ENCODE measurements at regions not wholly inside any gene's neighbourhood (a gene's known extent, or its start where the extent isn't known, plus 50 kb on each side); places are given as distances from the start of the nearest gene placed in this dataset.

DNA sequence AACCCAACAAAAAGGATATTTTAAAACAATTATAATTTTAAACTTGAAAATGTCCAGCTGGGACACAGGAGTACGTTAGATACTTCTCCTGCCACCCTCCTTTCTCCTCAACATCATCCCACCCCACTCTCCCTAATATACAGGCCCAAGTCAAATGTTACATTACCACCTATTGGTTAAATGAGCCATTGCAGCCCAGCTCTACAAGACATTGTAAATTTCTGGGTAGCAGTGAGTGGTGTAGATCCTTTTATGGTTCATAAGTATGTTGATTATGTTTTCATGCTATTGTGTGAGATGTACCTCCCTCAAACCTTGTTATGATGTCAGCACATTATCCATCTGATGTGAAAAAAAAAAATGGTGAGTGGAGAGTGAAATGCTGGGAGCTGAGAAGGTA is 187.1 kb upstream of the BCOR start:
- H3K36me3 ChIP-seq (ENCODE audit: insufficient read depth, low read length) = no peaks in the 10 kb centered on the region
- H3K27ac ChIP-seq (ENCODE audit: low read length) = no peak overlapping the region
- H3K4me1 ChIP-seq (ENCODE audit: insufficient read depth, low read length) = peaks cover 13% of the 10 kb centered on the region
- no peaks in the 10 kb centered on the region for H3K79me2 ChIP-seq (ENCODE audit: insufficient read depth, low read length)
- DNase-seq (no peak), ATAC-seq (ENCODE audit: insufficient read depth, low read depth) (no peak)
- no peaks in the 10 kb centered on the region for H4K20me1 ChIP-seq (ENCODE audit: insufficient read depth, low read length)
- H3K9ac ChIP-seq (ENCODE audit: low read depth, low read length) = no peak overlapping the region
- H2AFZ ChIP-seq (ENCODE audit: low read depth, low read length) = no peak overlapping the region
- TF ChIP-seq EZH2 (IDR thresholded peaks at IDR 0.05; ENCODE audit: borderline replicate concordance, low read depth, low read length, severe bottlenecking) = no peak
- TF ChIP-seq, protein P1, sequence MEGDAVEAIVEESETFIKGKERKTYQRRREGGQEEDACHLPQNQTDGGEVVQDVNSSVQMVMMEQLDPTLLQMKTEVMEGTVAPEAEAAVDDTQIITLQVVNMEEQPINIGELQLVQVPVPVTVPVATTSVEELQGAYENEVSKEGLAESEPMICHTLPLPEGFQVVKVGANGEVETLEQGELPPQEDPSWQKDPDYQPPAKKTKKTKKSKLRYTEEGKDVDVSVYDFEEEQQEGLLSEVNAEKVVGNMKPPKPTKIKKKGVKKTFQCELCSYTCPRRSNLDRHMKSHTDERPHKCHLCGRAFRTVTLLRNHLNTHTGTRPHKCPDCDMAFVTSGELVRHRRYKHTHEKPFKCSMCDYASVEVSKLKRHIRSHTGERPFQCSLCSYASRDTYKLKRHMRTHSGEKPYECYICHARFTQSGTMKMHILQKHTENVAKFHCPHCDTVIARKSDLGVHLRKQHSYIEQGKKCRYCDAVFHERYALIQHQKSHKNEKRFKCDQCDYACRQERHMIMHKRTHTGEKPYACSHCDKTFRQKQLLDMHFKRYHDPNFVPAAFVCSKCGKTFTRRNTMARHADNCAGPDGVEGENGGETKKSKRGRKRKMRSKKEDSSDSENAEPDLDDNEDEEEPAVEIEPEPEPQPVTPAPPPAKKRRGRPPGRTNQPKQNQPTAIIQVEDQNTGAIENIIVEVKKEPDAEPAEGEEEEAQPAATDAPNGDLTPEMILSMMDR (IDR thresholded peaks at IDR 0.05; ENCODE audit: borderline replicate concordance, extremely low read depth, low read length, poor library complexity, severe bottlenecking) = peak; percentile 18
- no peak overlapping the region for H3K4me2 ChIP-seq (ENCODE audit: insufficient read depth, low read length)
- no peak overlapping the region for H3K4me3 ChIP-seq (ENCODE audit: low read depth in 1 of 2, low read length in 2 of 2)
- no peaks in the 10 kb centered on the region for H3K27me3 ChIP-seq (ENCODE audit: insufficient read depth, low read length, poor library complexity)
- no peaks in the 10 kb centered on the region for H3K9me3 ChIP-seq (ENCODE audit: insufficient read depth, low read length, severe bottlenecking)

DNA sequence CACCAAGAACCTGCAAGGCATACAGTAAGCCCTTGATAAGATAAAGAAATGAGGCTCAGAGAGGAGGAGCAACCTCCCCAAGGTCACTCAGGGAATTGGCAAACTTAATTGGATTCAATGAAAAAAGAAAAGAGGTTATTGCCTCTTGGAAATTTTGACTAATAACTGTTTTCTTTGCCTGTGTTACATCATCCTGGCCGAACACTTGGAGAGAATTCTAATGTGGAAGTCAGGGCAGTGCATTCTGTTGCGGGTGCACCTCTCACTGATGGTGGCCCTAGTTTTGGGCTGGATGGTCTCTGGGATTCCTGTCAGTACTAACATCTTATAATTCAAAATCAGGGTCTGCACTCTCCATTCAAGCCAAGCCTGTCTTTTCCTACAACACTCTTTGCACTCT is 186.2 kb upstream of the BCOR start:
- Histone ChIP-seq H3K9me3 (ENCODE audit: insufficient read depth, low read length, severe bottlenecking) (no peaks in the 10 kb centered on the region), H3K4me1 (ENCODE audit: insufficient read depth, low read length) (peaks cover 13% of the 10 kb centered on the region), H4K20me1 (ENCODE audit: insufficient read depth, low read length) (no peaks in the 10 kb centered on the region), H3K79me2 (ENCODE audit: insufficient read depth, low read length) (no peaks in the 10 kb centered on the region), H3K27me3 (ENCODE audit: insufficient read depth, low read length, poor library complexity) (no peaks in the 10 kb centered on the region), H3K27ac (ENCODE audit: low read length) (no peak overlapping the region), H3K4me3 (ENCODE audit: low read depth in 1 of 2, low read length in 2 of 2) (no peak overlapping the region), H3K36me3 (ENCODE audit: insufficient read depth, low read length) (no peaks in the 10 kb centered on the region), H3K9ac (ENCODE audit: low read depth, low read length) (no peak overlapping the region), H3K4me2 (ENCODE audit: insufficient read depth, low read length) (no peak overlapping the region), H2AFZ (ENCODE audit: low read depth, low read length) (no peak overlapping the region)
- DNase-seq (no peak), ATAC-seq (ENCODE audit: insufficient read depth, low read depth) (no peak)
- TF ChIP-seq, protein P1 (IDR thresholded peaks at IDR 0.05; ENCODE audit: borderline replicate concordance, extremely low read depth, low read length, poor library complexity, severe bottlenecking) = no peak
- no peak for TF ChIP-seq EZH2 (IDR thresholded peaks at IDR 0.05; ENCODE audit: borderline replicate concordance, low read depth, low read length, severe bottlenecking)

DNA sequence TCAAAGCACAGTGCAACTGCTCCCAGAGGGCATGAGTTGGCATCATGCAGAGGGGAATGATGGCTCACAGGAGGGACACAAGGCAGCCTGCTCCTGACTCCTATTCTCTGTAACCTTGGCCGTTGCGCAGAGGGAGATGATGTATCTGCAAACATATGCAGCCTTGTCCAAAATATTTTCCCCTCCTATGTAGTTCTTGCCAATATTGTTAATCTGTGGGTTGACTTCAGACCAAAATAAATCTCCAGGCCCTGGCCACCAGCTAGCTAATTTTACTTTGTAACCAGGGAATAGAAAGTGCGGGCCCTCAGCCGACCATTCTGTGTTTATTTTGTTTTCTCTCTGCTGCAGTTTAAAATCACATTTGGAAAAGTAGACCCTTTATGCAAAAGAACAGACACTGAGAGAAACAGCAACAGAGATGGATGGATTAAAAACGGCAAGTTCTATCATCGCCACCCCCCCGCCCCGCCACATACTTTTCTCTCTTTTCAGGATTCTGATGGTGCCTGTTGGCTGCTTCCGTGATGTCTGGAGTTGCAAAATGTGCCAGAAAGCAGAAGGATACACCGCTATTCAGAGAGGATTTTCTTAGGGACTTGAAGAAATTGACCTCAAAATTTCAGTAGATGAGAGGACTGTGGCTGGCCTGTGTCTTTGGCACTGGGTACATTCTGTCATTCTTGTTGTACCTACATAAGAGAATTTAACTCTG is 185.3 kb upstream of the BCOR start:
- Histone ChIP-seq H3K27ac (ENCODE audit: low read length) (no peak overlapping the region), H3K4me1 (ENCODE audit: insufficient read depth, low read length) (peaks cover 13% of the 10 kb centered on the region), H3K27me3 (ENCODE audit: insufficient read depth, low read length, poor library complexity) (no peaks in the 10 kb centered on the region), H3K36me3 (ENCODE audit: insufficient read depth, low read length) (no peaks in the 10 kb centered on the region), H3K9ac (ENCODE audit: low read depth, low read length) (no peak overlapping the region), H2AFZ (ENCODE audit: low read depth, low read length) (no peak overlapping the region), H3K4me2 (ENCODE audit: insufficient read depth, low read length) (no peak overlapping the region), H3K79me2 (ENCODE audit: insufficient read depth, low read length) (no peaks in the 10 kb centered on the region), H3K4me3 (ENCODE audit: low read depth in 1 of 2, low read length in 2 of 2) (no peak overlapping the region), H4K20me1 (ENCODE audit: insufficient read depth, low read length) (no peaks in the 10 kb centered on the region), H3K9me3 (ENCODE audit: insufficient read depth, low read length, severe bottlenecking) (no peaks in the 10 kb centered on the region)
- TF ChIP-seq EZH2 (IDR thresholded peaks at IDR 0.05; ENCODE audit: borderline replicate concordance, low read depth, low read length, severe bottlenecking) = no peak
- TF ChIP-seq, protein P1 (IDR thresholded peaks at IDR 0.05; ENCODE audit: borderline replicate concordance, extremely low read depth, low read length, poor library complexity, severe bottlenecking) = no peak
- ATAC-seq (ENCODE audit: insufficient read depth, low read depth) (no peak), DNase-seq (no peak)
